Spinal cord (tissue), 9 donors: ENCODE measurements at regions not wholly inside any gene's neighbourhood (a gene's known extent, or its start where the extent isn't known, plus 50 kb on each side); places are given as distances from the start of the nearest gene placed in this dataset.
A peak's percentile ranks its signal among the peaks of the same experiment; 100 is the strongest.
"Not testable (repeated sequence)": the region's sequence is repeated elsewhere in the genome, so short reads cannot be mapped to it uniquely, and the experiment has no call there.

Experiments
- DNase-seq, 6 donors: peaks; one replicate each; pipeline versions ENCODE4 v3.0.0 to v3.0.0-alpha.2; 2013 to 2015; ENCODE audit warnings: low spot score in 6 of 6, low read depth in 4 of 6
- H3K27ac ChIP-seq: one replicate; pipeline ENCODE4 v1.5.1; 2013; ENCODE audit warnings: low read depth, low read length, control low read depth
- H3K27me3 ChIP-seq: one replicate; pipeline ENCODE4 v1.6.1; 2013; ENCODE audit warnings: low read length; ENCODE audit not compliant: control insufficient read depth, insufficient read depth
- H3K36me3 ChIP-seq: one replicate; pipeline ENCODE4 v1.6.1; 2013; ENCODE audit warnings: low read length; ENCODE audit not compliant: control insufficient read depth, insufficient read depth
- H3K4me1 ChIP-seq: one replicate; pipeline ENCODE4 v1.6.1; 2013; ENCODE audit warnings: low read length; ENCODE audit not compliant: control insufficient read depth, insufficient read depth
- H3K4me3 ChIP-seq: one replicate; pipeline ENCODE4 v1.5.1; 2013; ENCODE audit warnings: low read depth, low read length, control low read depth
- H3K9me3 ChIP-seq: one replicate; pipeline ENCODE4 v1.6.1; 2013; ENCODE audit warnings: low read length; ENCODE audit not compliant: control insufficient read depth, insufficient read depth
- WGBS: methylation state at CpG from one replicate; pipeline ENCODE4 v1.1.5; 2013; ENCODE audit warnings: missing lambda C conversion rate; ENCODE audit not compliant: insufficient coverage; 5-methylcytosine and 5-hydroxymethylcytosine counted together
- donor health status: healthy.

GRCh38 chr6:80489911-80490635 lies 383.6 kb downstream of the BCKDHB start:
- no peaks in the 10 kb centered on the region for H3K36me3 ChIP-seq
- no peak for DNase-seq
- H3K4me1 ChIP-seq, result no peaks in the 10 kb centered on the region
- no CpG with 5 or more reads among the region's 3 CpGs for WGBS
- H3K27ac ChIP-seq, result no peak overlapping the region
- H3K27me3 ChIP-seq, result no peaks in the 10 kb centered on the region
- no peak overlapping the region for H3K4me3 ChIP-seq
- H3K9me3 ChIP-seq, result no peaks in the 10 kb centered on the region

DNA sequence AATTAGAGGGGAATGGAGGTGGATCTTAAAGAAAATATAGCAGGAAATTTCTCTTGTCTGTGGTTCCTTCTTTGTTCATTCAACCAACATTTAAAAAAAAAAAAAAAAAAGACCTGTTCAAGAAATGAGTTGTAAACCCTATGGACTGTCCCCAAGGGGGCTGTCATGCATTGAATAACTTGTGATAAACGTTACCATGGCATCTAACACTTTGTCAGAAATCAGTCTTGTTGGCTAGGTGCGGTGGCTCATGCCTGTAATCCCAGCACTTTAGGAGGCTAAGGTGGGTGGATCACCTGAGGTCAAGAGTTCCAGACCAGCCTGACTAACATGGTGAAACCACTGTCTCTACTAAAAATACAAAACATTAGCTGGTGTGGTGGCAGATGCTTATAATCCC lies 381.7 kb downstream of the BCKDHB start:
- WGBS, result 67% methylated on average over 1 of the region's 2 CpGs
- H3K27me3 ChIP-seq, result no peaks in the 10 kb centered on the region
- H3K9me3 ChIP-seq, result no peaks in the 10 kb centered on the region
- no peaks in the 10 kb centered on the region for H3K4me1 ChIP-seq
- no peaks in the 10 kb centered on the region for H3K36me3 ChIP-seq
- H3K27ac ChIP-seq, result no peak overlapping the region
- H3K4me3 ChIP-seq, result no peak overlapping the region
- no peak for DNase-seq

- not testable (repeated sequence) for H3K27ac ChIP-seq, H3K4me1 ChIP-seq, H3K4me3 ChIP-seq, H3K27me3 ChIP-seq, H3K36me3 ChIP-seq, DNase-seq, H3K9me3 ChIP-seq
- 98% methylated on average over 12 of the region's 12 CpGs for WGBS
These were observed 379.0 kb downstream of the BCKDHB start for GRCh38 chr6:80485494-80485893.

DNA sequence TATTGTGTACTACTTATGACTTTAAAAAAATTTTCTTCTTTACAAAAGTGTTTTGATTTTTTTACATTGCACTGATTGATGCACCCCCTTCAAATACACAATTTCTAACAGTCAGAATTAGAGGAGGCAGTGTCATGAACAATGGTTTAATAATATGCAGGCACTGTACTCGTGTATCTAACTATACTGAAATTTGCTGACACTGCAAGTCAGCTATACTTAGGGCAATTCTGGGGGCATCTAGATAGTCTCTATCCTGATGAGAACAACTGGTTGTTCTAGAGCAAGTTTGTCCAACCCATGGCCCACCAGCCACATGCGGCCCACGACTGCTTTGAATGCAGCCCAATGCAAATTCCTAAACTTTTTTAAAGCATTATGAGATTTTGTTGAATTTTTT lies 375.6 kb downstream of the BCKDHB start:
- no peaks in the 10 kb centered on the region for H3K27me3 ChIP-seq
- DNase-seq, result no peak
- H3K4me3 ChIP-seq, result no peak overlapping the region
- H3K4me1 ChIP-seq, result no peaks in the 10 kb centered on the region
- H3K36me3 ChIP-seq, result no peaks in the 10 kb centered on the region
- no peaks in the 10 kb centered on the region for H3K9me3 ChIP-seq
- no CpG with 5 or more reads among the region's 3 CpGs for WGBS
- no peak overlapping the region for H3K27ac ChIP-seq

DNA sequence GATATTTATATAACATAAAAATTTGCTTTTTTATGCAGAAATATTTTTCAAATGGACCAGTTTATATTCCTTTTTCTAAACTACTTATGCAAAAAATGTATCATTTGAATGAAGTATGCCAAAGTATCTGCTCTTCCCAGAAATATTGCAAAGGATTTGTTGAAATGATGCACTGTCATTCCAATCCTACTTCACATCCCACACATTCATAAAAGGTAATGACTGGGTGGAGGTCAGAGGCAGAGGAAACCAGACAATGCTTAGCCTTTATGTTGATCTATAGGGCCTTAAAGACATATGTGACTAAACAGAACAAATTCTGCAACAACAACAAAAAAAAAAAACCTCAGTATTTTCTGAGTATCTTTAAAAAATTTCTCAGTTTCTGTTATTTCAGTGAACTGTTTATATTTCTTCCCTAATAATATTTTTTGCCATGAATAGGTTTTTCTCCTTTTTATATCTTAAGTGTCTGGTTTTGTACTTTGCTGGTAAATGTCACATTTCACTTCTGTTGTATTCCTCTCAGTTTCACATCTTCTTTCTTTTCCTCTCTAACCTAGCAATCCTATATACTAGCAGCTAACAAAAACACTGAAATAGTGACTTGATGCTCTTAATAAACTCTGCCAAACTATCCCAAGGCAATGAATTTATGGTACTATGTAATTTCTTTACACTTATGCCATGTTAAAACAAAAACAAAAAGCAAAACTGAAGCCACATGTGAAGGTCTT lies 374.1 kb downstream of the BCKDHB start:
- no peaks in the 10 kb centered on the region for H3K4me1 ChIP-seq
- H3K27ac ChIP-seq, result no peak overlapping the region
- DNase-seq, result no peak
- no peaks in the 10 kb centered on the region for H3K27me3 ChIP-seq
- no peaks in the 10 kb centered on the region for H3K36me3 ChIP-seq
- H3K4me3 ChIP-seq, result no peak overlapping the region
- H3K9me3 ChIP-seq, result no peaks in the 10 kb centered on the region

DNA sequence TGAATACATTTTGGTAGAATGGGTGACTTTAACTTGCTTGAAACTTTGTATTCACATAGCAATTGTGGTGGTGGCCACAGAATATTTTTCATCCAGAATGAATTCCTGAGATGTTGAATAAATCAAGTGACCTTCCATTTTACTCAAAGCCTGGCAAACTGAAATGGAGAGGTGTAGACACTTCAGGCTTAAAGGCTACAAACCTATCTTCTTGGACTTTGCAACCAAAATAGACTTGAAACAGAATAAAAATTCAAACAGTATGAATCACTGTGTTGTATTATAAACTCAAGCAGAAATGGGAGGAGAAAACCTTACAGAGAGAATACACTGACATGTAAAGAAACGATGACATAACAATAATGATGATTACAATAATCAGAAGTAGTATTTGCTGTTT lies 371.6 kb downstream of the BCKDHB start:
- Histone ChIP-seq H3K4me1 (no peaks in the 10 kb centered on the region), H3K36me3 (no peaks in the 10 kb centered on the region)
- WGBS, result no CpG with 5 or more reads among the region's 1 CpG

GRCh38 chr6:80477591-80477990 lies 371.1 kb downstream of the BCKDHB start:
- no CpG with 5 or more reads among the region's 3 CpGs for WGBS

More for the DNA sequence above, 371.6 kb downstream of the BCKDHB start:
- Histone ChIP-seq H3K4me3 (no peak overlapping the region), H3K27ac (no peak overlapping the region), H3K27me3 (no peaks in the 10 kb centered on the region), H3K9me3 (no peaks in the 10 kb centered on the region)
- DNase-seq, result no peak

GRCh38 chr6:80472271-80472670 lies 365.8 kb downstream of the BCKDHB start:
- Histone ChIP-seq H3K27me3 (no peaks in the 10 kb centered on the region), H3K4me3 (no peak overlapping the region), H3K9me3 (no peaks in the 10 kb centered on the region), H3K36me3 (no peaks in the 10 kb centered on the region), H3K4me1 (no peaks in the 10 kb centered on the region), H3K27ac (no peak overlapping the region)
- DNase-seq, result no peak
- no CpG with 5 or more reads among the region's 1 CpG for WGBS

More at GRCh38 chr6:80477591-80477990, 371.1 kb downstream of the BCKDHB start:
- H3K27ac ChIP-seq, result no peak overlapping the region
- no peak for DNase-seq
- no peaks in the 10 kb centered on the region for H3K27me3 ChIP-seq
- no peaks in the 10 kb centered on the region for H3K4me1 ChIP-seq
- no peaks in the 10 kb centered on the region for H3K9me3 ChIP-seq
- H3K4me3 ChIP-seq, result no peak overlapping the region
- H3K36me3 ChIP-seq, result no peaks in the 10 kb centered on the region

- H3K27ac ChIP-seq, result no peak overlapping the region
- no peaks in the 10 kb centered on the region for H3K4me1 ChIP-seq
- H3K4me3 ChIP-seq, result no peak overlapping the region
- WGBS, result 90% methylated on average over 1 of the region's 2 CpGs
- no peak for DNase-seq
- H3K9me3 ChIP-seq, result no peaks in the 10 kb centered on the region
- no peaks in the 10 kb centered on the region for H3K36me3 ChIP-seq
- no peaks in the 10 kb centered on the region for H3K27me3 ChIP-seq
These were observed 363.5 kb downstream of the BCKDHB start for GRCh38 chr6:80469977-80470376.

DNA sequence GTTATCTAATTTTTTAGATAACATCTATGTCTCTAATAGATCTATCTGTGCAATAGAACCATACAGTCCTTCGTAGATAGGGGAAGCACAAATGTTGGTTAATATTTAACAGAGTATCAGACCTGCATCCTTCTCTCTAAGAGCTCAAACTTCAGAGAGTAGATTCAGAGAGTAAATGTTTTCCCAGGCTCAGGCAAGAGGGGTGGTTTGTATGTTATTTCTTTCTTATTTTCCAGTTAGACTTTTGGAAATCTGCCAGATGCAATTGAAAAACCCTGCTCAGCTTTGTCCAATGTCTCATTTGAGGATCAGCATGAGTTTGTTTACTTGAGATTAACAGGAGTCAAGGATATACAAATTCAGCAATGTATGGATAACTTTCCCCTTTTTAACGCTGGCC lies 361.9 kb downstream of the BCKDHB start:
- H3K4me3 ChIP-seq, result no peak overlapping the region
- DNase-seq, result peak in 3 of 6 donors; percentile 22 to 77 (median 44)
- no CpG with 5 or more reads among the region's 2 CpGs for WGBS
- no peaks in the 10 kb centered on the region for H3K4me1 ChIP-seq
- H3K9me3 ChIP-seq, result no peaks in the 10 kb centered on the region
- no peaks in the 10 kb centered on the region for H3K36me3 ChIP-seq
- H3K27ac ChIP-seq, result no peak overlapping the region
- H3K27me3 ChIP-seq, result no peaks in the 10 kb centered on the region
